ENCODE measurements at regions not wholly inside any gene's neighbourhood (a gene's known extent, or its start where the extent isn't known, plus 50 kb on each side); places are given as distances from the start of the nearest gene placed in this dataset.

DNA sequence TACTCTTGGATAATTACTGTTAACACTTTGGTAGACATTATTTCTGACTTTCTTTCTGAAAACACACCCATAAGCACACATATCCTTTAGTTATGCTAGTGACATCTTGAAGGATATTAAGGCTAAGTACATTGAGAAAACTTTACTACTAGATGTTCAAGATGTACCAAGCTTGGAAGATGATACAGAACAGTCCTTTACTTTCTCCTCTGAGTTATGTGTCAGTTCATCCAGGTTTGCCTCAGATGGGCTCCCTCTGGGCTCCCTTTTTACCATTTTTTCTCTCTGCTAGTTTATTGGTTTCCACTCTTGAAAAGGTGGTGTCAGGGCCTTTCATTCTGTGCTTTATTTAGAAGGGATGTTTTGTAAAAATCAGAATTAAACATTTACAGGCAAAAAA, 172.3 kb downstream of the S1PR1 start:
- TF ChIP-seq, protein P1, sequence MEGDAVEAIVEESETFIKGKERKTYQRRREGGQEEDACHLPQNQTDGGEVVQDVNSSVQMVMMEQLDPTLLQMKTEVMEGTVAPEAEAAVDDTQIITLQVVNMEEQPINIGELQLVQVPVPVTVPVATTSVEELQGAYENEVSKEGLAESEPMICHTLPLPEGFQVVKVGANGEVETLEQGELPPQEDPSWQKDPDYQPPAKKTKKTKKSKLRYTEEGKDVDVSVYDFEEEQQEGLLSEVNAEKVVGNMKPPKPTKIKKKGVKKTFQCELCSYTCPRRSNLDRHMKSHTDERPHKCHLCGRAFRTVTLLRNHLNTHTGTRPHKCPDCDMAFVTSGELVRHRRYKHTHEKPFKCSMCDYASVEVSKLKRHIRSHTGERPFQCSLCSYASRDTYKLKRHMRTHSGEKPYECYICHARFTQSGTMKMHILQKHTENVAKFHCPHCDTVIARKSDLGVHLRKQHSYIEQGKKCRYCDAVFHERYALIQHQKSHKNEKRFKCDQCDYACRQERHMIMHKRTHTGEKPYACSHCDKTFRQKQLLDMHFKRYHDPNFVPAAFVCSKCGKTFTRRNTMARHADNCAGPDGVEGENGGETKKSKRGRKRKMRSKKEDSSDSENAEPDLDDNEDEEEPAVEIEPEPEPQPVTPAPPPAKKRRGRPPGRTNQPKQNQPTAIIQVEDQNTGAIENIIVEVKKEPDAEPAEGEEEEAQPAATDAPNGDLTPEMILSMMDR (conservative IDR thresholded peaks at IDR 0.05; ENCODE audit: low read depth, low read length) = no peak
- no peak for TF ChIP-seq EZH2 (IDR thresholded peaks at IDR 0.05; ENCODE audit: borderline replicate concordance, low read depth, low read length, poor library complexity, severe bottlenecking)
